ENCODE measurements at regions not wholly inside any gene's neighbourhood (a gene's known extent, or its start where the extent isn't known, plus 50 kb on each side); places are given as distances from the start of the nearest gene placed in this dataset.

DNA sequence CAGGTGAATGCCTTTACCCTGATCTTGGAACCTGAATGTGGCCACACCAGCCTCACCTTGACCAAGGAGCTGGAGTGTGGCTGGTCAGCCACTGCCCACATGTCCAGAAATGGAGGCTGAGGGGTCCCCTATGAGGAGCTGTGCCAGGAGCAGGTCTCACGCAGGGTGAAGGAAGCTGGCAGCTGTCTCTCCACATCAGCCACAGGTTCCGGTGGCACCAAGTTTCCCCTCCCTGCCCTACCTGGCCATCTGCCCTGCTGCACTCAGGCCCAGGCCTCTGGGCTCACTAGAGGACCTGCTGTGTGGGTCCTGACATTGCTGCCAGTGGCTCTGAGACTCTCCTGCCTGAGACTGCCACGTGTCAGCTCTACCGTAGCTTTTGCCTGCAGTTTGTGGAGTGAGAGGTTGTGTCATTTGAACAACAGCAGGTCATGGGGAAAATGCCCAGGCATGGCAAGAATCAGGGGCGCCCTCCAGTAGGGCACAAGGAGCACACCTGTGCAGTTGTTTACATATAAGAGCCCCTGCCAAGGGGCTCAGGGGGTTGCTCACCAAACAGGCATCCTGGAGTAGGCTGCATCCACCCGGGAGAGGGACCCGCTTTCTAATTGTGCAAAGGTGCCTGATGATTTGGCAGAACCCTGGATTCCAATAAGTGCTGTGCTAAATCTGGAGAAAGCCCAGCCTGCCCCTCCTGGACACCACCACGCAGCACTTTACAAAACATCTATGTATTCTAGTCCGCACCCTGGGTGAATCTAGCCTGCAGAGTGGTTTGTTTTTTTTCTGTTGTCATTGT, 258.5 kb upstream of the TLE3 start:
- Histone ChIP-seq H3K4me2 (ENCODE audit: extremely low read depth, insufficient read depth, low read length) (no peak overlapping the region), H3K27ac (ENCODE audit: insufficient read depth, low read length) (no peak overlapping the region), H3K79me2 (ENCODE audit: control insufficient read depth, insufficient read depth, low read length) (no peaks in the 10 kb centered on the region), H3K9me3 (ENCODE audit: control insufficient read depth, insufficient read depth, low read depth, low read length) (no peaks in the 10 kb centered on the region), H3K36me3 (ENCODE audit: control insufficient read depth, insufficient read depth, low read length) (no peaks in the 10 kb centered on the region), H3K4me1 (ENCODE audit: control insufficient read depth, extremely low read depth, insufficient read depth, low read length) (no peaks in the 10 kb centered on the region), H4K20me1 (ENCODE audit: control insufficient read depth, extremely low read depth, insufficient read depth, low read length) (no peaks in the 10 kb centered on the region), H3K9ac (ENCODE audit: insufficient read depth, low read length) (no peak overlapping the region), H3K27me3 (ENCODE audit: control insufficient read depth, insufficient read depth, low read length) (peaks cover 2% of the 10 kb centered on the region), H3K4me3 (replicated peaks in 1 of 4; ENCODE audit: control extremely low read depth in 1 of 4, insufficient read depth in 1 of 4, low read depth in 3 of 4, low read length in 4 of 4) (no peak overlapping the region), H2AFZ (ENCODE audit: low read length) (no peak overlapping the region)
- TF ChIP-seq, protein P1, sequence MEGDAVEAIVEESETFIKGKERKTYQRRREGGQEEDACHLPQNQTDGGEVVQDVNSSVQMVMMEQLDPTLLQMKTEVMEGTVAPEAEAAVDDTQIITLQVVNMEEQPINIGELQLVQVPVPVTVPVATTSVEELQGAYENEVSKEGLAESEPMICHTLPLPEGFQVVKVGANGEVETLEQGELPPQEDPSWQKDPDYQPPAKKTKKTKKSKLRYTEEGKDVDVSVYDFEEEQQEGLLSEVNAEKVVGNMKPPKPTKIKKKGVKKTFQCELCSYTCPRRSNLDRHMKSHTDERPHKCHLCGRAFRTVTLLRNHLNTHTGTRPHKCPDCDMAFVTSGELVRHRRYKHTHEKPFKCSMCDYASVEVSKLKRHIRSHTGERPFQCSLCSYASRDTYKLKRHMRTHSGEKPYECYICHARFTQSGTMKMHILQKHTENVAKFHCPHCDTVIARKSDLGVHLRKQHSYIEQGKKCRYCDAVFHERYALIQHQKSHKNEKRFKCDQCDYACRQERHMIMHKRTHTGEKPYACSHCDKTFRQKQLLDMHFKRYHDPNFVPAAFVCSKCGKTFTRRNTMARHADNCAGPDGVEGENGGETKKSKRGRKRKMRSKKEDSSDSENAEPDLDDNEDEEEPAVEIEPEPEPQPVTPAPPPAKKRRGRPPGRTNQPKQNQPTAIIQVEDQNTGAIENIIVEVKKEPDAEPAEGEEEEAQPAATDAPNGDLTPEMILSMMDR (conservative IDR thresholded peaks at IDR 0.05 in 1 of 2, IDR thresholded peaks at IDR 0.05 in 1 of 2; ENCODE audit: low read depth in 1 of 2, low read length in 2 of 2), result no peak
- TF ChIP-seq EZH2 (IDR thresholded peaks at IDR 0.05; ENCODE audit: low read length, missing control alignments), result no peak
- no peak for DNase-seq (ENCODE audit: low read depth in 2 of 2)

DNA sequence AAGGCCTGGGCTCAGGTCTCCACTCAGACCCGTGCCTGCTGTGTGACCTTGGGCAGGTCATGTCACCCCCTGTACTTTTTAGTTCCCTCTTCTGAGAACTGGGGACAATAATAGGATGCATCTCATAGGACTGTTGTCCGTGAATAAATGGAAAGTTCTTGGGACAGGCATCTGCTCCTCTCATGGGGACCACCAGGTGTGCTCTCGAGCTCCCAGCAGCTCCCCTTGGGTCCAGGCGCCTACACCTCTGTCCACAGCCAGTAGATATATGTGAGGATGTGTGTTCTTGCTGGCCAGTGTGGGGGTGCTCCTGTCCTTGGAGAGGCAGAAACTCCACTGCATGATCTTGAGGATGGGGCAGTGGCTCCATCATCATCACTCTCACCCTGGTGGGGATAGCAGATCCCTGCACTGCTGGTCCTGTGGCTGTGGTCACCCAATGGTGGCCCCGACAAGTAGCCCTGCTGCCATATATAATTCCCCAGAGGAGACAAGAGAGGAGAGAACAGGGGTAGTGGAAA, 257.6 kb upstream of the TLE3 start:
- Histone ChIP-seq H3K36me3 (ENCODE audit: control insufficient read depth, insufficient read depth, low read length) (no peaks in the 10 kb centered on the region), H3K79me2 (ENCODE audit: control insufficient read depth, insufficient read depth, low read length) (no peaks in the 10 kb centered on the region), H2AFZ (ENCODE audit: low read length) (no peak overlapping the region), H3K9ac (ENCODE audit: insufficient read depth, low read length) (no peak overlapping the region), H3K27me3 (ENCODE audit: control insufficient read depth, insufficient read depth, low read length) (peaks cover 2% of the 10 kb centered on the region), H3K4me2 (ENCODE audit: extremely low read depth, insufficient read depth, low read length) (no peak overlapping the region), H3K4me3 (replicated peaks in 1 of 4; ENCODE audit: control extremely low read depth in 1 of 4, insufficient read depth in 1 of 4, low read depth in 3 of 4, low read length in 4 of 4) (no peak overlapping the region), H3K4me1 (ENCODE audit: control insufficient read depth, extremely low read depth, insufficient read depth, low read length) (no peaks in the 10 kb centered on the region), H4K20me1 (ENCODE audit: control insufficient read depth, extremely low read depth, insufficient read depth, low read length) (no peaks in the 10 kb centered on the region), H3K27ac (ENCODE audit: insufficient read depth, low read length) (no peak overlapping the region), H3K9me3 (ENCODE audit: control insufficient read depth, insufficient read depth, low read depth, low read length) (no peaks in the 10 kb centered on the region)
- TF ChIP-seq EZH2 (IDR thresholded peaks at IDR 0.05; ENCODE audit: low read length, missing control alignments), result no peak
- TF ChIP-seq, protein P1 (conservative IDR thresholded peaks at IDR 0.05 in 1 of 2, IDR thresholded peaks at IDR 0.05 in 1 of 2; ENCODE audit: low read depth in 1 of 2, low read length in 2 of 2), result peak; percentile 7 to 22
- DNase-seq (ENCODE audit: low read depth in 2 of 2), result no peak

DNA sequence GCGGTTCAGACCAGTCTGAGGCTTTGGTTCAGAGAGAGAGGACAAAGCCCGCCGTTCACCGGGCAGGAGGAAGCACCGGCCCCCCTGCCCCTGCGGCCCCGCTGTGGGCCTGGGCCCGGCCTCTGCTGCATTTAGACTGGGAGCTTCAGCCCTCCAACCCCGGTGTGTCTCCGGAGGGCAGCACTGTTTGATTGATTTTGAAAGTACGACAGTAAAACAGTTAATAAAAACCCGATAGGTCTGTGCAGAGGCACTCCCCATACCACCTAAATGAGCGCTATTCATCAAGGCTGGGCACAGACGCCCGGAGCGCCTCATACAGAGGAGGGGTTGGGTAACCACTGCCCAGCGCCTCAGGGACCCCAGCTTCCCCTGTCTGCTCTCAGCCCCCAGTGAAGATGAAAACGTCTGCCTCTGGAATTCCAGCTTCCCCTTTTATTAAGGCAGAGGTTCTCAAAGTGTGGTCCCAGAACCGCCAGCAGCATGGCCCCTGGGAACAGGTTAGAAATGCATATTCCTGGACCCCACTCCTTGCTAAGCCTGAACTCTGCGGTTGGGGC, 256.7 kb upstream of the TLE3 start:
- Histone ChIP-seq H4K20me1 (ENCODE audit: control insufficient read depth, extremely low read depth, insufficient read depth, low read length) (no peaks in the 10 kb centered on the region), H3K4me2 (ENCODE audit: extremely low read depth, insufficient read depth, low read length) (no peak overlapping the region), H3K4me3 (replicated peaks in 1 of 4; ENCODE audit: control extremely low read depth in 1 of 4, insufficient read depth in 1 of 4, low read depth in 3 of 4, low read length in 4 of 4) (no peak overlapping the region), H3K36me3 (ENCODE audit: control insufficient read depth, insufficient read depth, low read length) (no peaks in the 10 kb centered on the region), H3K27me3 (ENCODE audit: control insufficient read depth, insufficient read depth, low read length) (peaks cover 3% of the 10 kb centered on the region), H3K79me2 (ENCODE audit: control insufficient read depth, insufficient read depth, low read length) (no peaks in the 10 kb centered on the region), H3K27ac (ENCODE audit: insufficient read depth, low read length) (no peak overlapping the region), H3K4me1 (ENCODE audit: control insufficient read depth, extremely low read depth, insufficient read depth, low read length) (no peaks in the 10 kb centered on the region), H3K9me3 (ENCODE audit: control insufficient read depth, insufficient read depth, low read depth, low read length) (no peaks in the 10 kb centered on the region), H2AFZ (ENCODE audit: low read length) (no peak overlapping the region), H3K9ac (ENCODE audit: insufficient read depth, low read length) (no peak overlapping the region)
- DNase-seq (ENCODE audit: low read depth in 2 of 2), result no peak
- TF ChIP-seq, protein P1 (conservative IDR thresholded peaks at IDR 0.05 in 1 of 2, IDR thresholded peaks at IDR 0.05 in 1 of 2; ENCODE audit: low read depth in 1 of 2, low read length in 2 of 2), result no peak
- no peak for TF ChIP-seq EZH2 (IDR thresholded peaks at IDR 0.05; ENCODE audit: low read length, missing control alignments)
